Dedifferentiated amniotic fluid mesenchymal stem cell (primary cell): ENCODE measurements at regions not wholly inside any gene's neighbourhood (a gene's known extent, or its start where the extent isn't known, plus 50 kb on each side); places are given as distances from the start of the nearest gene placed in this dataset.
"Not testable (repeated sequence)": the region's sequence is repeated elsewhere in the genome, so short reads cannot be mapped to it uniquely, and the experiment has no call there.

ENCODE experiments used
- DNase-seq: peaks from one replicate; pipeline ENCODE4 v3.0.0-alpha.2; 2016; ENCODE audit errors: extremely low spot score

DNA sequence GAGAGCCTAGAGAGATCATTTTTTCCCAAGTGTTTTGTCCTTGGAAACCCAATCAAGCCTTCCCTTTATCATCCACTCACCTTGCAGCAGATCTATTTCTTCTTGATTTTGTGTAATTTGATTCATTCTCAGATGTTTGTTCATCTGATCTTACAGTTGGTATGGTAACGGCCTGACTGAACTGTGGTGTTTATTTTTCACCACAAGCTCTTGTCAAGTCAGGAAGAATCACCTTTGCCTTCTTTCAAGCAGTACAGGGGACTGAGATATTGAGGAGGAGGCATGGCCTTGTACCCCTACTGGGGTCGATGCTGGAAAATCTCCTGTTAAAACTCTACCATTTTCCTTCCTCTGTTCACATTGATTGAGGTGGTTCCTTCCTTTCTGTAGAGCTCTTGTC, 361.4 kb upstream of the CFAP20DC start:
- no peak for DNase-seq

DNA sequence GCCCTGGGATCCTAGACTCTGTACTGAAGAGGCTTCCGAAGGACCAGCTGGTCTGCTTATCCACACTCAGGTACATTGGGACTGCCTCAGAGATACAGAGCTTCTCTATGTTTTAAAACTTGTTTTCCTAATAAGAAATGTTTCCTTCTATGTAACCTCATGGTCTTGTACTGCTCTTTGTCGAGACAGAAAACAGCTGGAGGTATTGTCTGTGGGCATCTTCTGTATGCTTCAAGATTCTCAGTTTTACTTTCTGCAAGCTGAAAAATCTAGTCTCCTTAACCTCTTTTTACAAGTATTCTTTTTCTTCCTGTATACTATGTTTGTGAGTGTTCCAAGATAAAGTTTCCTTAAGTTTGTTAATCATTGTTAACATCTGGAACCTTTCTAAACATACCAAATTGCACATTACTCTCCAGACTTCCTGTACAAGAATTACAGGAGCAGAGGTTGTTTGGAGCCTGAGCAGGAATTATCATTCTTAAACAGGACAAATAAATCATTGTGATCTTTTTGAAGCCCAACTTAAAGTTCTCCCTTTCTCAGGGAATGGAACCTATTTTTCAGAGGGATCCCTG, 358.3 kb upstream of the CFAP20DC start:
- DNase-seq, result no peak

GRCh38 chr3:59407425-59407824, 357.6 kb upstream of the CFAP20DC start:
- DNase-seq, result no peak

- DNase-seq, result no peak
Measured at GRCh38 chr3:59406943-59407342, 357.1 kb upstream of the CFAP20DC start.

DNA sequence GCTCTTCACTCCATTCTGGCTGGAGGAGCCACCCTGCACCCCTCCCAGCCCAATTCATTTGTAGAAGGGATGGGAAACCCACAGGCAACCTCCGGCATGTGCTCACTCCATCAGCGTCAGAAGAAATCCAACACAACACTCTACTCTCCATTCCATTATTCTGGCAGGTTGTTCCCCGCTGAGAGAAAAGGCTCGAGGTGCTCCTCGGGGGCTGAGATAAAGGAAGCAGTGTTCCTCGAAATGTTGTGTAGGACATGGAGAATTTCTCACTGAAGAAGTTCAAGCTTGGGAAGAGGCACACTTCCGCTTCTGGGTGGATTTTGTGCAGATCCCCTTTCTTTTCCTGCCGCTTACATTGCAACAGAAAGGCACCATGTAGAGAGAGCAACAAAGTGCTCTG, 355.0 kb upstream of the CFAP20DC start:
- no peak for DNase-seq

DNA sequence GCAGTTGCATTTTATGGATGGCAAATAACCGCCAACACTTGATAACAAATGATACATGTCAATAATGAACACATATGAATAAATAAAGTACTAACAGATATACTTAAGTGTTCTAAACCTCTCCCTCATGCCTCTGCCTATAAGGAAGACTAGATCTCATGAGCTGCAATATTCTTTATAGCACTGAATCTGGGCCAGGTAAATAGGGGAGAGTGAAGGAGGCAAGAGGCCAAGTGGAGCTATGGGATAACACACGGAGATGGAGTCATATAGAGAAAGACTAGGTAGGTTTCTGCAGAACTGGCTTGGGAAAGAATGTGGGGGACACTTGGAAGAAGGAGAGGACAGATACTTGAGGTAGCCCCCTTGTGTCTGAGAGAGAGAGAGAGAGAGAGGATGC, 354.2 kb upstream of the CFAP20DC start:
- DNase-seq, result no peak

GRCh38 chr3:59401924-59402323, 352.1 kb upstream of the CFAP20DC start:
- DNase-seq, result no peak

DNA sequence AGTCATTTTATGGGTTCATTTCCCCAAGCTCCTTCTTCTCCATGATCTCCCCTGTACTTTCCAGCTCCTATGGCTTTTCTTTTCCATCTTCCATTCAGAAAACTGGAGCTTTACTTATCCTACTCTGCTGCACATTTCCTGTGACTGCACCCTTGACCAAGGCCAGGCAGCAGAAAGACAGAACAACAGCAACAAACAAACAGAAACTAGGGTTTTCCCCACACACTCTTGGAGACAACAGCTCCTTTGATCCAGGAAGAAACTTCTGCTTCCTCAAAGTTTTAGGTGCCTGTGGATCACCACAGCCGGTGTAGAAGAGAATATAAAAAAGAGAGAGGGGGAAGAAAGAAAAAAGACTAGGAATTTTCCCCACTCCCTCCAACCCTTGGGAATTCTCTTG, 342.3 kb upstream of the CFAP20DC start:
- DNase-seq, result no peak

DNA sequence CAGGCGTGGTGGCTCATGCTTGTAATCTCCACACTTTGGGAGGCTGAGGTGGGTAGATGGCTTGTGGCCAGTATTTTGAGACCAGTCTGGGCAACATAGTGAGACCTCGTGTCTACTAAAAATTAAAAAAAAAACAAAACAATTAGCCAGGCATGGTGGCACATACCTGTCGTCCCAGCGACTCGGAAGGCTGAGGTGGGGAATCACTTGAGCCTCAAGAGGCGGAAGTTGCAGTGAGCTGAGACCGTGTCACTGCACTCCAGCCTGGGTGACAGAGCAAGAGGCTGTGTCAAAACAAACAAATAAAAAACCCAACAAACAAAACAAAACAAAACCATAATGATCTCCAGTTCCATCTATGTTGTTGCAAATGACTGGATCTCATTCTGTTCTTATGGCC, 341.3 kb upstream of the CFAP20DC start:
- no peak for DNase-seq

DNA sequence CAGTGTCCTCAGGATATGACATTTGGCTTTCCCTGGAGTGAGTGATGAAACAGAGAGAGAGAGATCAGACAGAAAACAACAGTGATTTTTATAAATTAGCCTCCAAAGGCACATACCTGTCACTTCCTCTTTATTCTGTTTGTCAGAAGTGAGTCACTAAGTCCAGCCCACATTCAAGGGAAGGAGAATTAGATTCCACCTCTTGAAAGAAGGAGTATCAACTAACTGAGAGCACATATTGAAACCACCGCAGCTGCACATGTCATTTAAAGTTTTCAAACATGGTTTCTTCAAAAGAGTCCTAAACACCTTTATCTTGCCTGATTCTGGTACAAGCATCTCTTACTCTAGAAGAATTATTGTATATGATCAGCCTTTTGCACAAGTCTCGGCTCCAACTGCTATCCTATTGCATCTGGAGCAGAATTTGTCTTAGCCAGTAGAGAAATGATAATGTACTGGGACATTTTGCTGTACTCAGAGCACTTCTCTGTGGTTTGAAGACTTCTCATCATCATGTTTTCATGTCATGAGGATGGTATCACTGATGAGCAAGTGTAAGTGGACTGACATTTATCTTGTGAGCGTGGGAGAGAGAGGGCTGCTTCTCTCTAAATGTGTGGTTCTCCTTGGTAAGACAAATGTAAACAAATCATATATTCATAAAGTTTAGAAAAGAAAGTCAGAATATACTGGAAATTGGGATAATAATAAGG, 338.9 kb upstream of the CFAP20DC start:
- DNase-seq, result no peak

DNA sequence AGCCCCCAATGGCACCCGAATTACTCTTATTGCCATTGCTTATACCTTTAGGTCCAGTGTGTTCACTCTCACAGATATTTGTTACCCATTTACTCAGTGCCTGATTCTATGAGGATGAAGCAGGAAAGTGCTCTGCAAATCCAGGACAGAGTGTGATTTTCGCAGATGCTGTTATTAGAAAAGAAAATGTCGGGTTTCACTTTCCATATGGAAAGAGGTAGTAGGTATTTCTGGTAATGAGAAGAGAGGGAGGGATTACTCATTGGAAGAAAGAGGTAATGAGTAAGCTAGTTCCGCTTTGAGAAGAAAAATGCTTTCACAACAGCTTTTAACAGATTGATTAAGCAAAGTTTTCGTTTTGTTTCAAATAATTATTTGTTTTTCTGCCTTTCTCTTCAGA, 336.3 kb upstream of the CFAP20DC start:
- DNase-seq, result no peak

DNA sequence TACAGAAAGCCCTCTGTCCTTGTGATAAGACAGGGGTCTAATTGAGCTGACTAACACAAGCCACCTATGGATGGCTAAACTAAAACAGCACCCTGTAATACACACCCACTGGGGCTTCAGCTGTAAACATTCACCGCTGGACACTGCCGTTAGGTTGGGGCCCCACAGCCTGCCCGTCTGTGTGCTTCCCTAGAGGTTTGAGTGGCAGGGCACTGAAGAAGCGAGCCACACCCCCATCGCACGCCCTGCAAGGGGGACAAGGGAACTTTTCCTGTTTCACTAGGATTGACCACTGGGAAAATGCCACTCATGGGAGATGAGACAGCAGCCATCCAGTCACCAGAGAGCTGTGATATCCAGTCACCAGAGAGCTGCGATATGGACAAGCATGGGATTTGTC, 335.7 kb upstream of the CFAP20DC start:
- DNase-seq, result no peak

DNA sequence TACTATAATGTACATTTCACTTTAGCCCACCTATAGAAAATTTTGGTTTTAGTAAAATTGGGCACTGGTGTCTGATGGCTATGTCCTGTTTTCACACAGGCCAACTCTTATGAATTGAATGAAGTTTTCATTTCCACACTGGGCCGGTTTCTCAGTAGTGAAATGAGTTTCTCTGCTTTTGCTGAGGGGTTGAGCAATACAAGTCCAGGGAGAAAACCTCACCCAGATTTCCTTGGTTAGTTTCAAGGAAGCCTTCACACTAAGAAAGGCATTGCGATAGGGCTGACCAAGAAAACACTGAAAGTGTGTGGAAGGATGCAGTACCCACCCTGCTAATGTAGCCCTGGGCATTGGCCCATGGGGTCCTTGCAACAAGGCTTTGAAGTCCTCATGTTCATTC, 331.5 kb upstream of the CFAP20DC start:
- DNase-seq, result no peak

DNA sequence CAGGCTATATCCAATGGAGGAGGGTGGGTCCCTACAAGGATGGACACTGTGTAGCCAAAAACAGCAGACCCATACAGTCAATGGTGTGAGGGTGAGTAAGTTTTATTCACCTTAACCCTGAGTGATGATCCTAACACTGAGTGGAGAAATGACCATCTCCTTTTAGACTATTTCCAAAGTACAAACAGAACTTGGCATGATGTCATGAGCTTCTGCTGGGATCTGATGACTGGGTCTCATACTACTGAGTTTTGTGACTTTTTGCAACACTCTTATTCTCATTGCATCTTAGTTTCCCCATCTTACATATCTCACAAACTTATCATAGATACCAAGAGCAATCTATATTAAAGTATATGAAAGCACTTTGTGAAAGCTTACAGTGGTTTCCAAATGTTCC, 330.3 kb upstream of the CFAP20DC start:
- no peak for DNase-seq

DNA sequence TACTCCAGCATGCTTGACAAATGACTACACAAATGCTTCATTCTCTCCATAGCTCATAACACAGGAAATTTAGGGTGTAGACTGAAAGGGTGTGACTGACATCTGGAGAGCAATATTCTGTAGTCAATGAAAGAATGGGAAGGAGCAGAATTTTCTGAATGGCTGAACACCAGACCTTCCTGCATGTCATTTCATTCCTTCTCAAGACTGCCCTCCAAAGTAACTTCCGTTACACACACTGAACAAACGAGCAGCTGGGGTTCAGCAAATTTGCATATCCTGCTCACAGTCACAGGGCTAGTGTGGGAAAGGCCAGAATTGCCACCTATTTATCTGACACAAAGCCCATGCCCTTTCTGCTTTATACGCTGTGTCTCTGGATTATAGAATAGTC, 325.0 kb upstream of the CFAP20DC start:
- DNase-seq, result no peak

DNA sequence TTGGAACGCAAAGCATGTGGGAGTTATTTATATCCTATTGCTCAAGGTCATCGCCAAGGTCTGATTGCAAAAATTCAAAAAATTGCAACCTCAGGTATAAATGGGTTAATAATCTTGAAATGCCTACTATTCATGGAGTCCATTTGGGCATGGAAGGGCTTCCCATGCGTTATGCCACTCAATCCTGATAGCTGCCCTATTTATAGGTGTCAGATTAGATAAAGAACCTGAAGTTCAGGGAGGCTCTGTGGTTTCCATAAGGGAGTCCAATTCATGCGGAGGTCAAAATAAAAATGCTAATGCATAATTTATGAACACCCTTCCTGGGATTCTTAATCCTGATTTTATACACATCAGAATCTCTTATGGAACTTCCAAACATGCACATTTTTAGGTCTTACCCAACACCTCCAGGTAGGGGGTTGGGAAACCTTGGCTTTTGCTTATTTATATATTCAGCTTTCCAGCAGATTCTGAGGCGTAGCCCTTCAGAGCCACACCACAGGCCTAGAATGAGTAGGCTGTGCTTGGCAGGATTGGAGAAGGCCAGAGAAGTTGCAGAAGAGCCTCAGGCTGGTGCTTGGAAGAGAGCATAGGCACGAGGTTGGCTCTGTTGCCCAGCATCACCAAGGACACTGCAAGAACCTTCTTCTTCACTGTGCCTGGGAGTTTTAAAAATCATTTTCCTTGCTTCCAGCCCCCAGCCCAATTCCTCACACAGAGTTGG, 324.4 kb upstream of the CFAP20DC start:
- no peak for DNase-seq

- no peak for DNase-seq
Measured at GRCh38 chr3:59372346-59372745, 322.5 kb upstream of the CFAP20DC start.

GRCh38 chr3:59368900-59369675, 319.3 kb upstream of the CFAP20DC start:
- DNase-seq, result no peak

- DNase-seq, result no peak
Measured at GRCh38 chr3:59367150-59367549, 317.3 kb upstream of the CFAP20DC start.

DNA sequence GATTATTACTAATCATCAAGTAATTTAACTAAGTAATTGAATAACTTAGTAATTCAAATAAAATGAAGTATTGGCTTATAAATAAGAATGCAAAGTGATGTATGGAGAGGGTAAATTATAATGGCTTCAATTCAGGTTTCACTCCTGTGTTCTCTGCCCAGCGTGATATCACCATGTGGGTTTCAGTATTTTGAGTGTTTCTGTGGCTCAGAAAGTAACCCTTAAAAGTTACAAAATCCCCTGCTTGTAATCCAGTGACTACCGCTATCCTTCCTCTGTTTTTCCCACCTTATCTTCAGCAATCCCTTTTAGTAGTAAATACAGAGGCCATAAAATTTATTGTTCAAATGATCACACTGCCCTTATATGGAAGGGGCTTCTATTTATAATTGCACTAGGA, 316.4 kb upstream of the CFAP20DC start:
- DNase-seq, result no peak

- DNase-seq, result no peak
Measured at GRCh38 chr3:59364496-59364895, 314.7 kb upstream of the CFAP20DC start.

GRCh38 chr3:59360312-59360711, 310.5 kb upstream of the CFAP20DC start:
- not testable (repeated sequence) for DNase-seq

GRCh38 chr3:59341459-59341858, 291.6 kb upstream of the CFAP20DC start:
- no peak for DNase-seq
